ENCODE measurements at regions not wholly inside any gene's neighbourhood (a gene's known extent, or its start where the extent isn't known, plus 50 kb on each side); places are given as distances from the start of the nearest gene placed in this dataset.

GRCh38 chr22:26779929-26780328 is 122.5 kb downstream of the MIAT start:
- TF ChIP-seq REST (IDR thresholded peaks at IDR 0.05; ENCODE audit: insufficient read depth in 1 of 2, low read depth in 2 of 2, low read length in 2 of 2) (no peak), TAF1 (IDR thresholded peaks at IDR 0.05; ENCODE audit: borderline replicate concordance, insufficient read depth, low read length) (no peak), FOXP2 (optimal IDR thresholded peaks at IDR 0.05; ENCODE audit: borderline replicate concordance, extremely low read depth, extremely low read length, insufficient read depth) (no peak)

GRCh38 chr22:26780521-26780920 is 123.1 kb downstream of the MIAT start:
- no peak for TF ChIP-seq FOXP2 (optimal IDR thresholded peaks at IDR 0.05; ENCODE audit: borderline replicate concordance, extremely low read depth, extremely low read length, insufficient read depth)
- TF ChIP-seq SIN3A (IDR thresholded peaks at IDR 0.05; ENCODE audit: borderline replicate concordance, insufficient read depth, low read length), result no peak
- no peak for TF ChIP-seq REST (IDR thresholded peaks at IDR 0.05; ENCODE audit: insufficient read depth in 1 of 2, low read depth in 2 of 2, low read length in 2 of 2)
- no peak for TF ChIP-seq TAF1 (IDR thresholded peaks at IDR 0.05; ENCODE audit: borderline replicate concordance, insufficient read depth, low read length)

- TF ChIP-seq FOXP2 (optimal IDR thresholded peaks at IDR 0.05; ENCODE audit: borderline replicate concordance, extremely low read depth, extremely low read length, insufficient read depth) (no peak), TAF1 (IDR thresholded peaks at IDR 0.05; ENCODE audit: borderline replicate concordance, insufficient read depth, low read length) (no peak), SIN3A (IDR thresholded peaks at IDR 0.05; ENCODE audit: borderline replicate concordance, insufficient read depth, low read length) (no peak)
Measured at GRCh38 chr22:26781062-26781461, 123.7 kb downstream of the MIAT start.

- no peak for TF ChIP-seq SIN3A (IDR thresholded peaks at IDR 0.05; ENCODE audit: borderline replicate concordance, insufficient read depth, low read length)
- TF ChIP-seq TAF1 (IDR thresholded peaks at IDR 0.05; ENCODE audit: borderline replicate concordance, insufficient read depth, low read length), result no peak
- TF ChIP-seq FOXP2 (optimal IDR thresholded peaks at IDR 0.05; ENCODE audit: borderline replicate concordance, extremely low read depth, extremely low read length, insufficient read depth), result no peak
- TF ChIP-seq POLR2AphosphoS5 (IDR thresholded peaks at IDR 0.05; ENCODE audit: low read depth, low read length), result no peak
- TF ChIP-seq REST (IDR thresholded peaks at IDR 0.05; ENCODE audit: insufficient read depth in 1 of 2, low read depth in 2 of 2, low read length in 2 of 2), result no peak
Measured at GRCh38 chr22:26781596-26781995, 124.2 kb downstream of the MIAT start.

- TF ChIP-seq POLR2AphosphoS5 (IDR thresholded peaks at IDR 0.05; ENCODE audit: low read depth, low read length) (no peak), REST (IDR thresholded peaks at IDR 0.05; ENCODE audit: insufficient read depth in 1 of 2, low read depth in 2 of 2, low read length in 2 of 2) (no peak), TAF1 (IDR thresholded peaks at IDR 0.05; ENCODE audit: borderline replicate concordance, insufficient read depth, low read length) (no peak), SIN3A (IDR thresholded peaks at IDR 0.05; ENCODE audit: borderline replicate concordance, insufficient read depth, low read length) (no peak), FOXP2 (optimal IDR thresholded peaks at IDR 0.05; ENCODE audit: borderline replicate concordance, extremely low read depth, extremely low read length, insufficient read depth) (no peak)
Measured at GRCh38 chr22:26783885-26784284, 126.5 kb downstream of the MIAT start.

All from PFSK-1 (cell line).